K562 (cell line): ENCODE measurements at regions not wholly inside any gene's neighbourhood (a gene's known extent, or its start where the extent isn't known, plus 50 kb on each side); places are given as distances from the start of the nearest gene placed in this dataset.

Source experiments
- ATAC-seq: fragments of 200-7000 bp; cut with Tn5 transposase; 3 replicates; pipeline ENCODE4 v1.9.1; 2020; ENCODE audit warnings: moderate library complexity
- BruUV-seq: library from RNA; stranded (reverse); fragments of 400-500 nt; replicated peaks from 2 replicates; lab custom pipeline; 2021; lab: Mats Ljungman, UMichigan
- CTCF ChIA-PET: fragments of 300-600 bp; formaldehyde crosslinking; extraction: SDS; loops from one replicate; lab custom pipeline; 2021; ENCODE audit warnings: low intra/inter-chr PET ratio; lab: Yijun Ruan, JAX
- POLR2A ChIA-PET: fragments of 300-600, 350-650 bp; sonication (Branson Sonifier 250); formaldehyde crosslinking; extraction: SDS; loops from one replicate; lab custom pipeline; 2021; ENCODE audit warnings: antibody characterized with exemption, inconsistent platforms; lab: Yijun Ruan, JAX
- DNase-seq, 4 experiments: peaks; one replicate each; pipeline versions ENCODE4 v3.0.0 to v3.0.0-alpha.2; 2011 to 2018; ENCODE audit warnings: low spot score in 3 of 4, mixed read lengths in 3 of 4; ENCODE audit errors: extremely low read depth in 1 of 4
- FAIRE-seq: peaks from 2 replicates; lab custom pipeline; 2011; peaks lifted over from hg19 to GRCh38; lab: Jason Lieb, UNC
- H2AFZ ChIP-seq: 2 replicates; pipeline ENCODE4 v1.6.0; 2011; ENCODE audit warnings: low read depth, low read length, control low read depth, inconsistent platforms
- H3K27ac ChIP-seq: fragments of 200-600 bp; 3 replicates; pipeline ENCODE4 v1.8.0; 2011; ENCODE audit warnings: low read depth, mild to moderate bottlenecking, control low read depth, inconsistent platforms, low read length, moderate library complexity, mixed read lengths; ENCODE audit errors: extremely low read depth
- H3K27me3 ChIP-seq, 2 experiments: fragments of 300-600 bp in 1 of 2; 2 replicates in 1 of 2; 3 replicates in 1 of 2; pipeline versions ENCODE4 v1.6.0 to v1.8.0; 2011; ENCODE audit warnings: inconsistent platforms in 2 of 2, low read length in 2 of 2, mild to moderate bottlenecking in 1 of 2, mixed read lengths in 1 of 2, moderate library complexity in 1 of 2; ENCODE audit not compliant: control insufficient read depth in 2 of 2, insufficient read depth in 2 of 2
- H3K36me3 ChIP-seq: fragments of 300-600 bp; 3 replicates; pipeline ENCODE4 v1.8.0; 2011; ENCODE audit warnings: mild to moderate bottlenecking, low read length, inconsistent platforms; ENCODE audit not compliant: control insufficient read depth, insufficient read depth
- H3K4me1 ChIP-seq, 2 experiments: fragments of 200-600 bp in 1 of 2; replicated peaks in 1 of 2; 2 replicates in 1 of 2; 3 replicates in 1 of 2; pipeline versions ENCODE4 v1.5.1 to v1.8.0; 2011; ENCODE audit warnings: inconsistent platforms in 2 of 2, low read length in 2 of 2, mild to moderate bottlenecking in 1 of 2, mixed read lengths in 1 of 2, moderate library complexity in 1 of 2; ENCODE audit not compliant: control insufficient read depth in 2 of 2, insufficient read depth in 2 of 2
- H3K4me2 ChIP-seq: 2 replicates; pipeline ENCODE4 v1.6.1; 2011; ENCODE audit warnings: low read length, control low read depth, inconsistent platforms, mixed read lengths; ENCODE audit not compliant: insufficient read depth
- H3K4me3 ChIP-seq: fragments of 200-600 bp; sonication (generic), shearing (Covaris generic); 2 replicates; pipeline ENCODE4 v1.5.1; 2016; ENCODE audit warnings: control low read depth, inconsistent platforms
- H3K79me2 ChIP-seq: fragments of 200-600 bp; 3 replicates; pipeline ENCODE4 v1.8.0; 2011; ENCODE audit warnings: low read length, inconsistent platforms; ENCODE audit not compliant: control insufficient read depth, insufficient read depth
- H3K9ac ChIP-seq, 2 experiments: 2 replicates each; pipeline versions ENCODE4 v1.6.0 to v1.6.1; 2011; ENCODE audit warnings: low read depth in 2 of 2, low read length in 2 of 2, control low read depth in 1 of 2, inconsistent platforms in 1 of 2, mild to moderate bottlenecking in 1 of 2, mixed read lengths in 1 of 2; ENCODE audit not compliant: insufficient read depth in 1 of 2
- H3K9me1 ChIP-seq: one replicate; pipeline ENCODE4 v1.6.0; 2011; ENCODE audit warnings: inconsistent platforms, mild to moderate bottlenecking, low read length, moderate library complexity; ENCODE audit not compliant: control insufficient read depth, insufficient read depth
- H3K9me3 ChIP-seq: replicated peaks from 2 replicates; pipeline ENCODE4 v1.5.1; 2011; ENCODE audit warnings: low read depth, low read length, inconsistent platforms; ENCODE audit not compliant: control insufficient read depth, insufficient read depth
- H4K20me1 ChIP-seq: replicated peaks from 2 replicates; pipeline ENCODE4 v1.6.1; 2011; ENCODE audit warnings: low read length, inconsistent platforms, mixed read lengths; ENCODE audit not compliant: control insufficient read depth, insufficient read depth
- BCL6 ChIP-seq: fragments of 250-450 bp; sonication (Bioruptor Pico); IDR thresholded peaks from 2 replicates; pipeline ENCODE4 v1.4.0; 2020
- COPS2 ChIP-seq: fragments of 450-650 bp; conservative IDR thresholded peaks from 2 replicates; pipeline ENCODE4 v1.6.1; 2016; ENCODE audit warnings: mild to moderate bottlenecking, moderate library complexity
- EHMT2 ChIP-seq: fragments of 450-650 bp; IDR thresholded peaks from 2 replicates; pipeline ENCODE4 v1.6.1; 2018; ENCODE audit warnings: antibody characterized with exemption
- ETV1 ChIP-seq: fragments of 450-650 bp; conservative IDR thresholded peaks from 2 replicates; pipeline ENCODE4 v1.6.1; 2016; ENCODE audit warnings: missing genetic modification characterization, control low read depth, low read depth, missing compliant biosample characterization
- EZH2 ChIP-seq: IDR thresholded peaks from 2 replicates; pipeline ENCODE4 v1.6.1; 2012; ENCODE audit warnings: low read depth, mild to moderate bottlenecking, inconsistent platforms, low read length, borderline replicate concordance
- GATA2 ChIP-seq: sonication (generic); formaldehyde crosslinking; IDR thresholded peaks from 2 replicates; pipeline ENCODE4 v1.4.0; 2020; ENCODE audit warnings: mild to moderate bottlenecking, missing genetic modification reagents
- HEY1 ChIP-seq: fragments of 250-450 bp; sonication (Bioruptor Pico); IDR thresholded peaks from 2 replicates; pipeline ENCODE4 v1.5.0; 2020; ENCODE audit warnings: mild to moderate bottlenecking, moderate library complexity, borderline replicate concordance
- MYC ChIP-seq, 2 experiments: fragments of 250-450 bp in 1 of 2; sonication (Bioruptor Pico) in 1 of 2; IDR thresholded peaks; 2 replicates each; pipeline versions ENCODE4 v1.5.1 to v1.6.1; 2012 to 2021; ENCODE audit warnings: low read depth in 2 of 2, borderline replicate concordance in 1 of 2, improper control_type of control experiment in 1 of 2, low read length in 1 of 2, mild to moderate bottlenecking in 1 of 2, moderate library complexity in 1 of 2
- POLR2H ChIP-seq: IDR thresholded peaks from 2 replicates; pipeline ENCODE4 v1.6.1; 2016; ENCODE audit warnings: missing genetic modification characterization, low read depth, mild to moderate bottlenecking, control low read depth, missing compliant biosample characterization, moderate library complexity
- PRMT5 ChIP-seq: sonication (generic); formaldehyde crosslinking; IDR thresholded peaks from 2 replicates; pipeline ENCODE4 v1.5.0; 2020; ENCODE audit warnings: missing genetic modification reagents
- RBM17 ChIP-seq: fragments of 200-400 bp; formaldehyde crosslinking; IDR thresholded peaks from 2 replicates; pipeline ENCODE4 v1.6.1; 2017; ENCODE audit warnings: low read depth, mild to moderate bottlenecking, low read length, borderline replicate concordance
- TCF3 ChIP-seq: sonication (generic); formaldehyde crosslinking; IDR thresholded peaks from 2 replicates; pipeline ENCODE4 v1.4.0; 2020; ENCODE audit warnings: mild to moderate bottlenecking, missing genetic modification reagents
- TCFL5 ChIP-seq: fragments of 250-450 bp; sonication (Bioruptor Pico); conservative IDR thresholded peaks from 2 replicates; pipeline ENCODE4 v1.6.1; 2021; ENCODE audit warnings: mild to moderate bottlenecking, moderate library complexity, matching md5 sums
- ZBTB33 ChIP-seq: sonication (generic); formaldehyde crosslinking; IDR thresholded peaks from 2 replicates; pipeline ENCODE4 v1.8.1; 2023; ENCODE audit warnings: mild to moderate bottlenecking, missing genetic modification reagents
- ZFP30 ChIP-seq: fragments of 250-450 bp; sonication (Bioruptor Pico); IDR thresholded peaks from 2 replicates; pipeline ENCODE4 v1.8.0; 2022; ENCODE audit warnings: moderate library complexity, mild to moderate bottlenecking, inconsistent platforms, borderline replicate concordance
- ZNF239 ChIP-seq: fragments of 250-450 bp; sonication (Bioruptor Pico); IDR thresholded peaks from 2 replicates; pipeline ENCODE4 v1.4.0; 2020; ENCODE audit warnings: mild to moderate bottlenecking
- ZNF444 ChIP-seq: fragments of 250-450 bp; sonication (Bioruptor Pico); IDR thresholded peaks from 2 replicates; pipeline ENCODE4 v1.4.0; 2020; ENCODE audit warnings: mild to moderate bottlenecking, moderate library complexity
- ZNF57 ChIP-seq: fragments of 450-650 bp; formaldehyde crosslinking; IDR thresholded peaks from 2 replicates; pipeline ENCODE4 v1.4.0; 2020; ENCODE audit warnings: mild to moderate bottlenecking, moderate library complexity
- WGBS: fragments of 100-300 bp; shearing (Covaris generic); methylation state at CpG from one replicate; pipeline ENCODE4 v1.1.6; 2016; ENCODE audit warnings: low coverage, mixed read lengths; ENCODE audit not compliant: insufficient coverage; ENCODE audit errors: missing lambda C conversion rate; 5-methylcytosine and 5-hydroxymethylcytosine counted together
- in situ Hi-C: fragments of 300-500 bp; cut with MboI; formaldehyde crosslinking; loops from 4 replicates; pipeline ENCODE4 v1.15.0; 2018; ENCODE audit warnings: inconsistent platforms, mixed read lengths
- intact Hi-C: fragments of 100-400 bp; cut with micrococcal nuclease; formaldehyde crosslinking; loops from 2 replicates; pipeline ENCODE4 v1.14.2; 2022

DNA sequence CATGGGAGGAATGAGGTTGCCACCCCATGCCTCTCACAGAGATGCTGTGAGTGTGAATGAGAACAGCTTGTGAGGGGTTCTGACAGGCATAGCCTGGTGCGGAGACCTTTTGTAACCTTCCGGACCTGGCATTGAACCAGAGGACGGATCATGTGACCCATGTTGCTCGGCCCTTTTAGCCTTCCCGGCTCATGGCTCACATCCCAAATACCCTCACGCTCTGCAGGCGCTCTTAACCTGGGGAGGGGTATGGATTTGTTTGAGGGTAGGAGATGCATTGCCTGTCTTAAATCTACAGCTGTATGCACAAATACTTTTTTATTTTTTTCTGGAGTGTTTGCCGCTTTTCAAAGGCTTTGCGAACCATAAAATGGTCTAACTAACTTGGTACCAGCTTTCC is 102.4 kb upstream of the CRHR1 start (continued):
- TF ChIP-seq TCFL5 (CRISPR knock-in tag) = no peak
- TF ChIP-seq ZNF57 (CRISPR knock-in tag) = no peak
- no peak for TF ChIP-seq RBM17
- TF ChIP-seq ZNF444 (CRISPR knock-in tag) = no peak
- no peak for TF ChIP-seq POLR2H (tag)
- TF ChIP-seq, all 486 proteins: peak for 0

DNA sequence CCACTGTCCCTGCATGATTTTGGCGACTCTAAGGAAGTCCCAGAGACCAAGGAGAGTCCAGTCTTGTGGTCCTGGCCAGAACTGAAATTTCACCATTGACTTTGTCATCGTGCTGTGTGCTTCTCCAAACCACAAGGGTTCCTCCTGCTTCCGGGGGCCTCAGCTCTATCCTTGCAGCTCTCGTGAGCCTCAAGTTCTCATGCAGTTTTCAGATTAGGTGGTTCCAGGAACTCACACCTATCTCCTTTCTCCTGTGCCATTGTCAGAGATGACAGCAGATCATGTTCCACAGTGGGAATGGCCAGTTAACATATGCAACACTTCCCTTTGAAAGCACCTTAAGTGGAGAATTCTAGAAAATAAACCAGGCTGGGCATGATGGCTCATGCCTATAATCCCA is 97.9 kb upstream of the CRHR1 start:
- Histone ChIP-seq H4K20me1 (no peaks in the 10 kb centered on the region), H3K27ac (no peak overlapping the region), H3K9ac (peak overlapping the region in 1 of 2 experiments; percentile 11; a peak in 1 of 4 replicates), H3K79me2 (no peaks in the 10 kb centered on the region), H3K4me3 (no peak overlapping the region), H3K4me2 (peak overlapping the region; percentile 23; the same call in 1 of the 2 replicates), H3K36me3 (no peaks in the 10 kb centered on the region), H3K9me3 (no peaks in the 10 kb centered on the region), H3K4me1 (peaks cover 3 to 16% of the 10 kb centered on the region in 2 experiments; a peak in 4 of 5 replicates), H3K9me1 (no peaks in the 10 kb centered on the region), H2AFZ (peak overlapping the region; percentile 67), H3K27me3 (peaks cover 14 to 32% of the 10 kb centered on the region in 2 experiments; a peak in 4 of 5 replicates)
- no TSS peak for BruUV-seq
- FAIRE-seq (peak; percentile 84), DNase-seq (peak; percentile 13 to 71 (median 41)), ATAC-seq (peak; percentile 84)
- ChIA-PET POLR2A (interaction anchor here (1.2 kb wide), 1 partner anchor 24 kb away, joined by 4 read pairs; no protein-coding TSS in a partner anchor), CTCF (no interaction called here)
- 2% methylated on average over 4 of the region's 4 CpGs for WGBS
- intact Hi-C loops = no loop called here
- in situ Hi-C loops = no loop called here
- no peak for TF ChIP-seq EZH2
- no peak for TF ChIP-seq COPS2
- no peak for TF ChIP-seq ZNF239
- no peak for TF ChIP-seq MYC (IDR thresholded peaks at IDR 0.05; ENCODE audit: low read depth, low read length)
- no peak for TF ChIP-seq MYC (CRISPR knock-in tag; IDR thresholded peaks at IDR 0.05; ENCODE audit: borderline replicate concordance, low read depth)
- no peak for TF ChIP-seq ZFP30 (CRISPR knock-in tag)
- TF ChIP-seq HEY1 (CRISPR knock-in tag) = no peak
- no peak for TF ChIP-seq BCL6 (CRISPR knock-in tag)
- 0 out of 2 replicates have a peak, but pooled peaks have one; percentile 17 for TF ChIP-seq GATA2
- no peak for TF ChIP-seq ZBTB33 (CRISPR knock-in tag)
- TF ChIP-seq EHMT2 = peak; percentile 47; the same call in 1 of the 2 replicates
- peak; percentile 90 for TF ChIP-seq TCF3 (CRISPR knock-in tag)
- TF ChIP-seq ETV1 (tag) = peak; percentile 94
- no peak for TF ChIP-seq PRMT5 (CRISPR knock-in tag)
